ENCODE measurements at regions not wholly inside any gene's neighbourhood (a gene's known extent, or its start where the extent isn't known, plus 50 kb on each side); places are given as distances from the start of the nearest gene placed in this dataset.

DNA sequence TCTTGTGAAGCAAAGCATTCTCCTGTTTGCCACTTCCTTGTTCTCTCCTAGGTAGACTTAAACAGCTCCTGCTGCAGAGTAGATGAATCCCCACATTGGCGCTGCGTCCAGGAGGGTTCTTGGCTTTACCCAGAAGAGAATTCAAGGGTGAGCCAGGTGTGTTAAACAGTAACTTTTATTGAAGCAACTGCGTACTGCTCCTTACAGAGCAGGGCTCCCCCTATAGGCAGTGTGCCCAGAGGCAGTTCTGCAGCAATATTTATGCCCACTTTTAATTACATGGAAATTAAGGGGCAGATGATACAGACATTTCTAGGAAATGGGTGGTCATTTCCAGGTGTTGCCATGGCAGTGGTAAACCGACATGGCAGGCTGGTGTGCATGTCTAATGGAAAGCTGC is 987.6 kb upstream of the RBFOX1 start:
- no peak overlapping the region for H3K27ac Mint-ChIP-seq
- no peaks in the 10 kb centered on the region for H3K36me3 Mint-ChIP-seq
- Histone ChIP-seq H3K27me3 (ENCODE audit: insufficient read depth, low read length) (no peaks in the 10 kb centered on the region), H3K9me3 (ENCODE audit: control insufficient read depth in 1 of 2, low read length in 2 of 2) (no peaks in the 10 kb centered on the region), H3K4me3 (ENCODE audit: low read length in 2 of 2) (no peak overlapping the region), H3K27ac (ENCODE audit: low read depth, low read length) (no peak overlapping the region), H3K4me1 (ENCODE audit: insufficient read depth, low read length) (no peaks in the 10 kb centered on the region), H3K36me3 (ENCODE audit: insufficient read depth, low read length) (no peaks in the 10 kb centered on the region)
- no peak for DNase-seq
- ChIA-PET CTCF (ENCODE audit: partially characterized antibody) (no interaction called here), POLR2A (ENCODE audit: partially characterized antibody) (no interaction called here)
- peaks cover 0 to 30% (median 8%) of the 10 kb centered on the region in 8 donors for H3K9me3 Mint-ChIP-seq
- no peaks in the 10 kb centered on the region for H3K4me1 Mint-ChIP-seq
- H3K27me3 Mint-ChIP-seq: no peaks in the 10 kb centered on the region
- no peak overlapping the region for H3K4me3 Mint-ChIP-seq
- intact Hi-C loops (cut with micrococcal nuclease): no loop called here

DNA sequence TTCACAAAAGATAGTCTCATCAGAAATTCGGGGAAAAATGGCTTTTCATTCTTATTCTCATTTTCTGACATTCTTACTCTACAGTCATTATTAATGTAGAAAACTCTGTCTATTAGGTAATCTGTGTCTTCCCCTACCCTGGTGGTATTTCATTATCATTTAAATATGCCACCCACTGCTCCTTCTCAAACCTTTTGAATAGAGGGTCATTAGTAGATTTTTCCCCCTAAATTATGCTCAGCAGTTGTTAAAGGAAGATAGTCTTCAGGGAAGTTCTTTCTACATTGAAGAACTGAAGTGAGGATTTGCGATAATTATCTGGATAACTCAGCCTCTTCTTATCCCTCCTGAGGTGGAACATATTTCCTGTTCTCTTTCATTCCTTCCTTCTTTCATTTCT is 989.5 kb upstream of the RBFOX1 start:
- Histone ChIP-seq H3K27me3 (ENCODE audit: insufficient read depth, low read length) (no peaks in the 10 kb centered on the region), H3K27ac (ENCODE audit: low read depth, low read length) (no peak overlapping the region), H3K4me3 (ENCODE audit: low read length in 2 of 2) (no peak overlapping the region), H3K4me1 (ENCODE audit: insufficient read depth, low read length) (no peaks in the 10 kb centered on the region), H3K9me3 (ENCODE audit: control insufficient read depth in 1 of 2, low read length in 2 of 2) (no peaks in the 10 kb centered on the region), H3K36me3 (ENCODE audit: insufficient read depth, low read length) (no peaks in the 10 kb centered on the region)
- H3K9me3 Mint-ChIP-seq: peaks cover 0 to 37% (median 12%) of the 10 kb centered on the region in 8 donors
- ChIA-PET POLR2A (ENCODE audit: partially characterized antibody) (no interaction called here), CTCF (ENCODE audit: partially characterized antibody) (no interaction called here)
- intact Hi-C loops (cut with micrococcal nuclease): no loop called here
- no peaks in the 10 kb centered on the region for H3K27me3 Mint-ChIP-seq
- H3K4me3 Mint-ChIP-seq: no peak overlapping the region
- no peak for DNase-seq
- no peak overlapping the region for H3K27ac Mint-ChIP-seq
- no peaks in the 10 kb centered on the region for H3K4me1 Mint-ChIP-seq
- no peaks in the 10 kb centered on the region for H3K36me3 Mint-ChIP-seq

DNA sequence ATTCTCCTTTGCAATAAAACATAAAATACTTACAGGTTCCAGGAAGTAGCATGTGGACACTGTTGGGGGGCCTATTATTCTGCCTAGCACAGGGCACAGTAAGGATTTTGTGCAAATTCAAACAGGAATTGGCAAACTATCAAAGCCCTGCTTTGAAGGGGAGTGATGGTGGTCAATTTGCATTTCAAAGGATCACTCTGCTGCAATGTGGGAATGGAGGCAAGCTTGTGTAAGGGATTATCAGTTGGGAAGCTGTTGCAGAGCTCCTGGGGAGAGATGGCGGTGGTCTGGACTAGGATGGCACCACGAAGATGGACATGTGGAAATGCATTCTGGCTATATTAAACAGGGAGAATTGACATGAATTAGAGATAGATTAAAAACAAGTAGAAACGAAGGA is 990.7 kb upstream of the RBFOX1 start:
- Mint-ChIP-seq H3K4me3 (no peak overlapping the region), H3K9me3 (peaks cover 0 to 28% (median 9%) of the 10 kb centered on the region in 8 donors), H3K36me3 (no peaks in the 10 kb centered on the region), H3K4me1 (no peaks in the 10 kb centered on the region), H3K27ac (no peak overlapping the region), H3K27me3 (no peaks in the 10 kb centered on the region)
- intact Hi-C loops (cut with micrococcal nuclease): no loop called here
- CTCF ChIA-PET (ENCODE audit: partially characterized antibody): no interaction called here
- POLR2A ChIA-PET (ENCODE audit: partially characterized antibody): no interaction called here
- Histone ChIP-seq H3K27ac (ENCODE audit: low read depth, low read length) (no peak overlapping the region), H3K4me1 (ENCODE audit: insufficient read depth, low read length) (no peaks in the 10 kb centered on the region), H3K27me3 (ENCODE audit: insufficient read depth, low read length) (no peaks in the 10 kb centered on the region), H3K9me3 (ENCODE audit: control insufficient read depth in 1 of 2, low read length in 2 of 2) (no peaks in the 10 kb centered on the region), H3K36me3 (ENCODE audit: insufficient read depth, low read length) (no peaks in the 10 kb centered on the region), H3K4me3 (ENCODE audit: low read length in 2 of 2) (no peak overlapping the region)
- no peak for DNase-seq

DNA sequence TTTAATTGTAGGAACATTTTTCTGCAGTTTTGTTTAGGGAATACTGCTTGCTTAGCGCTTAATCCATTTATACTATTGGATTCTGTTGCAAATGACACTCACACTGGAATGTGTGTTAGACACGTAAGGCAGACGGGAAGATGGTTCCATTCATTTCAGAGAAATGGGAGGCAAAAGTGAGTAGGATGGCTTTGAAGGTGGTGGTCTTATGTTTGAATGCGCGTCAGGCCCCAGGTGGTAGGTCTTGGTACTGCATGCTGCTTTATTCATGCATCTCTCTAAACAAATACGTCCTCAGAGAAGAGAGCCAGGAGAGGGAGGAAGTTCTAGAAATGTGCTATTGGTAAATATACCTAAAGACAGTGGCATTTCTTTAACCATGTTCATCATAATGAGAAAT is 997.6 kb upstream of the RBFOX1 start:
- Mint-ChIP-seq H3K36me3 (no peaks in the 10 kb centered on the region), H3K4me3 (no peak overlapping the region), H3K9me3 (peaks cover 4 to 14% (median 8%) of the 10 kb centered on the region in 8 donors), H3K4me1 (no peaks in the 10 kb centered on the region), H3K27me3 (no peaks in the 10 kb centered on the region), H3K27ac (no peak overlapping the region)
- no peak for DNase-seq
- no peaks in the 10 kb centered on the region for H3K36me3 ChIP-seq (ENCODE audit: insufficient read depth, low read length)
- H3K4me1 ChIP-seq (ENCODE audit: insufficient read depth, low read length): no peaks in the 10 kb centered on the region
- ChIA-PET POLR2A (ENCODE audit: partially characterized antibody) (no interaction called here), CTCF (ENCODE audit: partially characterized antibody) (no interaction called here)
- H3K4me3 ChIP-seq (ENCODE audit: low read length in 2 of 2): no peak overlapping the region
- intact Hi-C loops (cut with micrococcal nuclease): no loop called here
- no peak overlapping the region for H3K27ac ChIP-seq (ENCODE audit: low read depth, low read length)
- H3K27me3 ChIP-seq (ENCODE audit: insufficient read depth, low read length): no peaks in the 10 kb centered on the region
- no peaks in the 10 kb centered on the region for H3K9me3 ChIP-seq (ENCODE audit: control insufficient read depth in 1 of 2, low read length in 2 of 2)

DNA sequence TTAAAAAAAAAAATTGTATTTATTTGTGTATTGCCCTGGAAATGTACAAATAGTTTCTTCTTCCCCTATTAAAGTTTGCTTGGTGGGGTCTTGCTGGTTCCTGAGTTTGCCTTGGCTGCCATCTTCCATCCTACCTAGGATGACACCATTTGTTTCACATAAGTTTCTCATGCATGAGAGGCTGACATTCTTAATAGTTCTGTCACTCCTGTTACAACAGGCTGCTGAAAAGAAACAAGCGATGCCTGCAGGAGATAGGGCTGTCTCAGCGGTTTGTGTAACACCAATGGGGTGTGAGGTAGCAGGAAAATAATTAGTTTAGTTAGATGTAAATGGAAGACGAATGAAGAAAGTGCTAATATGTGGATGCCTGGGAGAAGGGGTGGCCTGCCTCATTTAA is 1000.9 kb upstream of the RBFOX1 start:
- Mint-ChIP-seq H3K4me3 (no peak overlapping the region), H3K4me1 (no peaks in the 10 kb centered on the region), H3K9me3 (peaks cover 3 to 11% (median 8%) of the 10 kb centered on the region in 8 donors), H3K27me3 (no peaks in the 10 kb centered on the region), H3K36me3 (no peaks in the 10 kb centered on the region), H3K27ac (no peak overlapping the region)
- Histone ChIP-seq H3K4me1 (ENCODE audit: insufficient read depth, low read length) (no peaks in the 10 kb centered on the region), H3K4me3 (ENCODE audit: low read length in 2 of 2) (no peak overlapping the region), H3K27ac (ENCODE audit: low read depth, low read length) (no peak overlapping the region), H3K27me3 (ENCODE audit: insufficient read depth, low read length) (no peaks in the 10 kb centered on the region), H3K9me3 (ENCODE audit: control insufficient read depth in 1 of 2, low read length in 2 of 2) (no peaks in the 10 kb centered on the region), H3K36me3 (ENCODE audit: insufficient read depth, low read length) (no peaks in the 10 kb centered on the region)
- intact Hi-C loops (cut with micrococcal nuclease): no loop called here
- CTCF ChIA-PET (ENCODE audit: partially characterized antibody): no interaction called here
- DNase-seq: no peak
- POLR2A ChIA-PET (ENCODE audit: partially characterized antibody): no interaction called here

DNA sequence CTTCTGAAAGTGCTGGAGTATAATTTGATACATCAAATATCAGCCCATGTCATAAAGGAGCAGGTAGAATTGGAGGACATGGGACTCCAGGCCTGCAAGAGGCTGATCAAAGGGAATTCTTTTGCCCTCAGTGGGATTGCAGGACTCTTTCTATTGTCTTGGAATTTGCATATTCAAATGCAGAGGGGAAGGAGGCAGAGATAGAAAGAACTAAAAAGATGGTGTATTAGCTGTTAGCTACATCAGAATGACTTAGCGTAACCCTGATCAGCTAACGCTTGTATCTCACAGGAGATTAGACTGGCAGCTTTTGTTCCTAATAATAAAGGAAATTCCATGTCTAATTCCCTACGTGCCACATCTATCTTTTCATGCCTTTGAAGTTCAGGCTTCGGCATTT is 1014.7 kb upstream of the RBFOX1 start:
- ChIA-PET CTCF (ENCODE audit: partially characterized antibody) (no interaction called here), POLR2A (ENCODE audit: partially characterized antibody) (no interaction called here)
- Histone ChIP-seq H3K36me3 (ENCODE audit: insufficient read depth, low read length) (no peaks in the 10 kb centered on the region), H3K9me3 (ENCODE audit: control insufficient read depth in 1 of 2, low read length in 2 of 2) (no peaks in the 10 kb centered on the region), H3K4me3 (ENCODE audit: low read length in 2 of 2) (no peak overlapping the region), H3K27me3 (ENCODE audit: insufficient read depth, low read length) (no peaks in the 10 kb centered on the region), H3K27ac (ENCODE audit: low read depth, low read length) (no peak overlapping the region), H3K4me1 (ENCODE audit: insufficient read depth, low read length) (no peaks in the 10 kb centered on the region)
- DNase-seq: no peak
- Mint-ChIP-seq H3K36me3 (no peaks in the 10 kb centered on the region), H3K9me3 (peaks cover 0 to 13% (median 7%) of the 10 kb centered on the region in 8 donors), H3K4me3 (no peak overlapping the region), H3K27ac (no peak overlapping the region), H3K4me1 (no peaks in the 10 kb centered on the region), H3K27me3 (no peaks in the 10 kb centered on the region)
- intact Hi-C loops (cut with micrococcal nuclease): no loop called here

DNA sequence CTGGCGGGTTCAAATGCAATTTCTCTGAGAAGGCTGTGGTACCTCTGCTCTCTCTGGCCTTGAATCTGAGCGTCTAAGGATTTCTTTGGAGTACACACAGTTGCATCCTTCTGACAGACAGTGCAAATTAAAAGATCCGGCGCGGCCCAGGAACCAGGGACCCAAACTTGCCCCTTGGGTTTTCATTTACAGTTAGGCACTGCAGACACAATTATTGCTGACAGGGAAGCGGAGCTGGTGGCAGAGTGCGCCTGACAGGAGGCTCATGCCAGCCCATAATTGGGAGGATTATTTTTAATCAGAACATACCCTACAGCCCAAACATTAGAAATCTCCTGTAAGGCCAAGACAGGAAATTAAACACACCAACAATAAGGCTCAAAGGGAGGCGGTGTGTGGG is 1023.4 kb upstream of the RBFOX1 start:
- Histone ChIP-seq H3K27ac (ENCODE audit: low read depth, low read length) (no peak overlapping the region), H3K9me3 (ENCODE audit: control insufficient read depth in 1 of 2, low read length in 2 of 2) (no peaks in the 10 kb centered on the region), H3K36me3 (ENCODE audit: insufficient read depth, low read length) (no peaks in the 10 kb centered on the region), H3K4me1 (ENCODE audit: insufficient read depth, low read length) (no peaks in the 10 kb centered on the region), H3K27me3 (ENCODE audit: insufficient read depth, low read length) (no peaks in the 10 kb centered on the region), H3K4me3 (ENCODE audit: low read length in 2 of 2) (no peak overlapping the region)
- Mint-ChIP-seq H3K9me3 (peaks cover 0 to 22% (median 10%) of the 10 kb centered on the region in 8 donors), H3K4me1 (no peaks in the 10 kb centered on the region), H3K36me3 (no peaks in the 10 kb centered on the region), H3K27me3 (no peaks in the 10 kb centered on the region), H3K27ac (no peak overlapping the region), H3K4me3 (no peak overlapping the region)
- ChIA-PET CTCF (ENCODE audit: partially characterized antibody) (no interaction called here), POLR2A (ENCODE audit: partially characterized antibody) (no interaction called here)
- intact Hi-C loops (cut with micrococcal nuclease): no loop called here
- DNase-seq: no peak

DNA sequence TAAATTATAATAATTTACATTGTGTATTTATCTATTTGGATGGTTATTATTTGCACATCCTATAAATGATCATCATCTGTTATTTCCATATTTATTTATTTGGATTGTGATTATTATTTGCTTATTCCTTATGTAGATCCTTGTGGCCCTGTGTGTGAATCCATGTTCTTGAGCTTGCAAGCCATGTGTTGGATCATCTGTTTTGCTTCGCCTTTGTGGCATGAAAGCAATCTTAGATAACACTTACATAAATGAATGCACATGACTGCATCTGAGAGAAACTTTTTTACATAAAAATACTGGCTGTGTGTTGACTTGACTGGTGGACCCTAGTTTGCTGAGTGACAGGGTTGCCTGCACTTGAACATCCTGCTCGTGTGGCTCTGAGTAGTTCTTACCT is 1024.5 kb upstream of the RBFOX1 start:
- no peaks in the 10 kb centered on the region for H3K27me3 ChIP-seq (ENCODE audit: insufficient read depth, low read length)
- H3K9me3 Mint-ChIP-seq: peaks cover 0 to 23% (median 10%) of the 10 kb centered on the region in 8 donors
- POLR2A ChIA-PET (ENCODE audit: partially characterized antibody): no interaction called here
- no peaks in the 10 kb centered on the region for H3K27me3 Mint-ChIP-seq
- no peak overlapping the region for H3K4me3 ChIP-seq (ENCODE audit: low read length in 2 of 2)
- H3K9me3 ChIP-seq (ENCODE audit: control insufficient read depth in 1 of 2, low read length in 2 of 2): no peaks in the 10 kb centered on the region
- no peak overlapping the region for H3K4me3 Mint-ChIP-seq
- H3K36me3 ChIP-seq (ENCODE audit: insufficient read depth, low read length): no peaks in the 10 kb centered on the region
- intact Hi-C loops (cut with micrococcal nuclease): no loop called here
- CTCF ChIA-PET (ENCODE audit: partially characterized antibody): no interaction called here
- H3K4me1 Mint-ChIP-seq: no peaks in the 10 kb centered on the region
- H3K27ac Mint-ChIP-seq: no peak overlapping the region
- no peak for DNase-seq
- no peaks in the 10 kb centered on the region for H3K36me3 Mint-ChIP-seq
- no peak overlapping the region for H3K27ac ChIP-seq (ENCODE audit: low read depth, low read length)
- H3K4me1 ChIP-seq (ENCODE audit: insufficient read depth, low read length): no peaks in the 10 kb centered on the region

Measured in CD4-positive, alpha-beta memory T cell (primary cell).